ENCODE measurements at regions not wholly inside any gene's neighbourhood (a gene's known extent, or its start where the extent isn't known, plus 50 kb on each side); places are given as distances from the start of the nearest gene placed in this dataset.

DNA sequence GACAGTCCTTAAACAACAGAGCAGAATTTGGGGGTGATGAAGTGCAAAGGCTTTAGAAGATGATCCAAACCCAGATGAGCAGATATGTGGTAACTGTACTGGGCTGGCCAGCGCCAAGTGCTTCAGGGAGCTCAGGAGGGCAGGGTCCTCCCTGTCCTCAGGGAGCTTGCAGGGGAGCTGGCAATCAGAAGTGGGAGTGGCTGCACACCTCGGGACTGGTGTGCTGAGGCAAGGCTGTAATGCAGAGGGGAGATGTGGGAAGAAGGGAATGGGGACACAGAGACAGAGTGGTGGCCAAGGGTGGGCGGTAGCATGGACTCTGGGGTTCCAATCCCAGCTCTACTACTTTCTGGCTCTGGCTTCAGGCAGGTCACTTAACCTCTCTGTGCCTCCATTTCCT, 235.6 kb upstream of the NCAM1 start:
- TF ChIP-seq NFE2L2 (IDR thresholded peaks at IDR 0.05; ENCODE audit: low read depth, low read length) (no peak), RFX5 (IDR thresholded peaks at IDR 0.05; ENCODE audit: low read depth, low read length) (no peak), MXI1 (IDR thresholded peaks at IDR 0.05; ENCODE audit: borderline replicate concordance, low read depth, low read length) (no peak), MAZ (IDR thresholded peaks at IDR 0.05; ENCODE audit: borderline replicate concordance, low read depth, low read length) (no peak), POLR2A (IDR thresholded peaks at IDR 0.05; ENCODE audit: low read depth, low read length) (no peak), CEBPB (IDR thresholded peaks at IDR 0.05; ENCODE audit: low read depth, low read length) (no peak), RAD21 (IDR thresholded peaks at IDR 0.05; ENCODE audit: low read length) (no peak), SMC3 (IDR thresholded peaks at IDR 0.05; ENCODE audit: low read depth, low read length) (no peak), BHLHE40 (IDR thresholded peaks at IDR 0.05; ENCODE audit: low read depth, low read length) (no peak), FOS (IDR thresholded peaks at IDR 0.05; ENCODE audit: low read depth, low read length) (no peak), MAFK (IDR thresholded peaks at IDR 0.05; ENCODE audit: low read depth, low read length) (no peak), RCOR1 (IDR thresholded peaks at IDR 0.05; ENCODE audit: insufficient replicate concordance, low read length) (no peak), CHD1 (IDR thresholded peaks at IDR 0.05; ENCODE audit: low read depth, low read length) (no peak)
- TF ChIP-seq, protein P1, sequence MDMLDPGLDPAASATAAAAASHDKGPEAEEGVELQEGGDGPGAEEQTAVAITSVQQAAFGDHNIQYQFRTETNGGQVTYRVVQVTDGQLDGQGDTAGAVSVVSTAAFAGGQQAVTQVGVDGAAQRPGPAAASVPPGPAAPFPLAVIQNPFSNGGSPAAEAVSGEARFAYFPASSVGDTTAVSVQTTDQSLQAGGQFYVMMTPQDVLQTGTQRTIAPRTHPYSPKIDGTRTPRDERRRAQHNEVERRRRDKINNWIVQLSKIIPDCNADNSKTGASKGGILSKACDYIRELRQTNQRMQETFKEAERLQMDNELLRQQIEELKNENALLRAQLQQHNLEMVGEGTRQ (IDR thresholded peaks at IDR 0.05; ENCODE audit: low read depth, low read length) = no peak
- TF ChIP-seq, protein P2, sequence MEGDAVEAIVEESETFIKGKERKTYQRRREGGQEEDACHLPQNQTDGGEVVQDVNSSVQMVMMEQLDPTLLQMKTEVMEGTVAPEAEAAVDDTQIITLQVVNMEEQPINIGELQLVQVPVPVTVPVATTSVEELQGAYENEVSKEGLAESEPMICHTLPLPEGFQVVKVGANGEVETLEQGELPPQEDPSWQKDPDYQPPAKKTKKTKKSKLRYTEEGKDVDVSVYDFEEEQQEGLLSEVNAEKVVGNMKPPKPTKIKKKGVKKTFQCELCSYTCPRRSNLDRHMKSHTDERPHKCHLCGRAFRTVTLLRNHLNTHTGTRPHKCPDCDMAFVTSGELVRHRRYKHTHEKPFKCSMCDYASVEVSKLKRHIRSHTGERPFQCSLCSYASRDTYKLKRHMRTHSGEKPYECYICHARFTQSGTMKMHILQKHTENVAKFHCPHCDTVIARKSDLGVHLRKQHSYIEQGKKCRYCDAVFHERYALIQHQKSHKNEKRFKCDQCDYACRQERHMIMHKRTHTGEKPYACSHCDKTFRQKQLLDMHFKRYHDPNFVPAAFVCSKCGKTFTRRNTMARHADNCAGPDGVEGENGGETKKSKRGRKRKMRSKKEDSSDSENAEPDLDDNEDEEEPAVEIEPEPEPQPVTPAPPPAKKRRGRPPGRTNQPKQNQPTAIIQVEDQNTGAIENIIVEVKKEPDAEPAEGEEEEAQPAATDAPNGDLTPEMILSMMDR (conservative IDR thresholded peaks at IDR 0.05; ENCODE audit: low read depth, low read length) = no peak
- TF ChIP-seq, protein P3, sequence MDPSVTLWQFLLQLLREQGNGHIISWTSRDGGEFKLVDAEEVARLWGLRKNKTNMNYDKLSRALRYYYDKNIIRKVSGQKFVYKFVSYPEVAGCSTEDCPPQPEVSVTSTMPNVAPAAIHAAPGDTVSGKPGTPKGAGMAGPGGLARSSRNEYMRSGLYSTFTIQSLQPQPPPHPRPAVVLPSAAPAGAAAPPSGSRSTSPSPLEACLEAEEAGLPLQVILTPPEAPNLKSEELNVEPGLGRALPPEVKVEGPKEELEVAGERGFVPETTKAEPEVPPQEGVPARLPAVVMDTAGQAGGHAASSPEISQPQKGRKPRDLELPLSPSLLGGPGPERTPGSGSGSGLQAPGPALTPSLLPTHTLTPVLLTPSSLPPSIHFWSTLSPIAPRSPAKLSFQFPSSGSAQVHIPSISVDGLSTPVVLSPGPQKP (IDR thresholded peaks at IDR 0.05; ENCODE audit: borderline replicate concordance, low read depth, low read length) = no peak

More for the DNA sequence above, 235.6 kb upstream of the NCAM1 start:
- Histone ChIP-seq H3K4ac (ENCODE audit: low read depth, low read length) (no peak overlapping the region), H3K27me3 (ENCODE audit: control insufficient read depth, insufficient read depth, low read length) (no peaks in the 10 kb centered on the region), H3K9me3 (ENCODE audit: control insufficient read depth, insufficient read depth, low read length) (no peaks in the 10 kb centered on the region), H2AK9ac (replicated peaks; ENCODE audit: low read depth, low read length, poor library complexity) (no peak overlapping the region), H3K36me3 (ENCODE audit: control insufficient read depth, insufficient read depth, low read length) (no peaks in the 10 kb centered on the region), H4K20me1 (ENCODE audit: insufficient read depth, low read length) (no peaks in the 10 kb centered on the region), H3K4me2 (ENCODE audit: low read depth, low read length) (no peak overlapping the region), H2AFZ (replicated peaks; ENCODE audit: low read length, poor library complexity) (no peak overlapping the region), H3K9me1 (ENCODE audit: insufficient read depth, low read length) (no peaks in the 10 kb centered on the region), H4K5ac (ENCODE audit: low read depth, low read length) (no peak overlapping the region), H4K8ac (ENCODE audit: low read depth in 2 of 2, low read length in 2 of 2) (no peak overlapping the region), H3K27ac (ENCODE audit: insufficient read depth, low read length) (no peak overlapping the region), H2BK120ac (ENCODE audit: low read depth, low read length) (no peak overlapping the region), H3K9ac (ENCODE audit: low read depth, low read length) (no peak overlapping the region), H3K79me1 (ENCODE audit: low read depth in 1 of 2, low read length in 2 of 2) (no peaks in the 10 kb centered on the region), H2BK20ac (ENCODE audit: low read depth, low read length) (no peak overlapping the region), H3K4me3 (ENCODE audit: insufficient read depth, low read depth, low read length) (no peak overlapping the region), H3K14ac (replicated peaks; ENCODE audit: low read depth, low read length) (no peak overlapping the region), H2AK5ac (ENCODE audit: low read depth, low read length) (no peak overlapping the region), H2BK5ac (ENCODE audit: low read depth, low read length, poor library complexity, severe bottlenecking) (no peak overlapping the region), H3K4me1 (ENCODE audit: control insufficient read depth, insufficient read depth, low read length) (no peaks in the 10 kb centered on the region), H3K56ac (ENCODE audit: extremely low read depth, insufficient read depth, low read length) (no peak overlapping the region), H3K18ac (ENCODE audit: low read depth, low read length) (no peak overlapping the region), H3K23ac (ENCODE audit: low read depth, low read length) (no peak overlapping the region), H2BK15ac (ENCODE audit: low read depth, low read length) (no peak overlapping the region), H4K91ac (ENCODE audit: insufficient read depth, low read depth, low read length) (no peak overlapping the region)
- dilution Hi-C loops (cut with HindIII; ENCODE audit: low sequenced_read_pairs, unreplicated experiment) (no loop called here), in situ Hi-C loops (cut with MboI; ENCODE audit: low sequenced_read_pairs) (no loop called here), intact Hi-C loops (cut with micrococcal nuclease) (no loop called here)
- POLR2A ChIA-PET (ENCODE audit: unreplicated experiment) = no interaction called here
- no TSS peak for BruUV-seq (replicated peaks)
- WGBS, 2 experiments (ENCODE audit: extremely low coverage in 2 of 2, insufficient read length in 1 of 2) = no CpG with 5 or more reads among the region's 3 CpGs
- ATAC-seq (ENCODE audit: low read depth) (no peak), DNase-seq (no peak)
- CTCF ChIA-PET = no interaction called here
